ENCODE measurements at regions not wholly inside any gene's neighbourhood (a gene's known extent, or its start where the extent isn't known, plus 50 kb on each side); places are given as distances from the start of the nearest gene placed in this dataset.

DNA sequence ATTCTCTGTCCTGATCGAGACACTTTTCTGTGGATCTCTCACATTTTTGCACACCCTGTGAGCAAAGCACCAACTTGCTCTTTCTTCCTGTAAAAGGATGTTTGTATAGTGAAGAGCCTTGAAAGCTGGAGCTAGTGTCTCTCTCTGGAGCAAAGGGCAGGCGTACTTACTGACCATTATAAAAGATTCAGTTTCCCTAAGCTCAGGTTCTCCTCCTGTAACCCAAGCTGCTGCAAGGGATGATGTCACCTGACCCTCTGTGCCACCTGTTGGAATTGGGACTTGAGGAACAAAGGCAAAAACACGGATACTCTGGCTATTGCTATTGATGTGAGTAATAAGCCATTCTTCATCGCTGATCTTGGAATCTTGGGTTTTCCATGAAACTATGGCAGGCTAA lies 52.6 kb upstream of the NEMP2 start (continued):
- peak; percentile 94 for TF ChIP-seq SCRT2 (tag by site-specific recombination; IDR thresholded peaks at IDR 0.05)
- TF ChIP-seq SP7 (tag by site-specific recombination; IDR thresholded peaks at IDR 0.05) = no peak
- TF ChIP-seq ZNF366 (tag by site-specific recombination; conservative IDR thresholded peaks at IDR 0.05) = no peak
- TF ChIP-seq, protein P1, sequence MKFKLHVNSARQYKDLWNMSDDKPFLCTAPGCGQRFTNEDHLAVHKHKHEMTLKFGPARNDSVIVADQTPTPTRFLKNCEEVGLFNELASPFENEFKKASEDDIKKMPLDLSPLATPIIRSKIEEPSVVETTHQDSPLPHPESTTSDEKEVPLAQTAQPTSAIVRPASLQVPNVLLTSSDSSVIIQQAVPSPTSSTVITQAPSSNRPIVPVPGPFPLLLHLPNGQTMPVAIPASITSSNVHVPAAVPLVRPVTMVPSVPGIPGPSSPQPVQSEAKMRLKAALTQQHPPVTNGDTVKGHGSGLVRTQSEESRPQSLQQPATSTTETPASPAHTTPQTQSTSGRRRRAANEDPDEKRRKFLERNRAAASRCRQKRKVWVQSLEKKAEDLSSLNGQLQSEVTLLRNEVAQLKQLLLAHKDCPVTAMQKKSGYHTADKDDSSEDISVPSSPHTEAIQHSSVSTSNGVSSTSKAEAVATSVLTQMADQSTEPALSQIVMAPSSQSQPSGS (tag by site-specific recombination; IDR thresholded peaks at IDR 0.05; ENCODE audit: low read depth) = 0 out of 2 replicates have a peak, but pooled peaks have one; percentile 34
- TF ChIP-seq ZNF707 (tag by site-specific recombination; IDR thresholded peaks at IDR 0.05) = no peak
- no peak for TF ChIP-seq ZEB2 (tag by site-specific recombination; IDR thresholded peaks at IDR 0.05)
- TF ChIP-seq, protein P2, sequence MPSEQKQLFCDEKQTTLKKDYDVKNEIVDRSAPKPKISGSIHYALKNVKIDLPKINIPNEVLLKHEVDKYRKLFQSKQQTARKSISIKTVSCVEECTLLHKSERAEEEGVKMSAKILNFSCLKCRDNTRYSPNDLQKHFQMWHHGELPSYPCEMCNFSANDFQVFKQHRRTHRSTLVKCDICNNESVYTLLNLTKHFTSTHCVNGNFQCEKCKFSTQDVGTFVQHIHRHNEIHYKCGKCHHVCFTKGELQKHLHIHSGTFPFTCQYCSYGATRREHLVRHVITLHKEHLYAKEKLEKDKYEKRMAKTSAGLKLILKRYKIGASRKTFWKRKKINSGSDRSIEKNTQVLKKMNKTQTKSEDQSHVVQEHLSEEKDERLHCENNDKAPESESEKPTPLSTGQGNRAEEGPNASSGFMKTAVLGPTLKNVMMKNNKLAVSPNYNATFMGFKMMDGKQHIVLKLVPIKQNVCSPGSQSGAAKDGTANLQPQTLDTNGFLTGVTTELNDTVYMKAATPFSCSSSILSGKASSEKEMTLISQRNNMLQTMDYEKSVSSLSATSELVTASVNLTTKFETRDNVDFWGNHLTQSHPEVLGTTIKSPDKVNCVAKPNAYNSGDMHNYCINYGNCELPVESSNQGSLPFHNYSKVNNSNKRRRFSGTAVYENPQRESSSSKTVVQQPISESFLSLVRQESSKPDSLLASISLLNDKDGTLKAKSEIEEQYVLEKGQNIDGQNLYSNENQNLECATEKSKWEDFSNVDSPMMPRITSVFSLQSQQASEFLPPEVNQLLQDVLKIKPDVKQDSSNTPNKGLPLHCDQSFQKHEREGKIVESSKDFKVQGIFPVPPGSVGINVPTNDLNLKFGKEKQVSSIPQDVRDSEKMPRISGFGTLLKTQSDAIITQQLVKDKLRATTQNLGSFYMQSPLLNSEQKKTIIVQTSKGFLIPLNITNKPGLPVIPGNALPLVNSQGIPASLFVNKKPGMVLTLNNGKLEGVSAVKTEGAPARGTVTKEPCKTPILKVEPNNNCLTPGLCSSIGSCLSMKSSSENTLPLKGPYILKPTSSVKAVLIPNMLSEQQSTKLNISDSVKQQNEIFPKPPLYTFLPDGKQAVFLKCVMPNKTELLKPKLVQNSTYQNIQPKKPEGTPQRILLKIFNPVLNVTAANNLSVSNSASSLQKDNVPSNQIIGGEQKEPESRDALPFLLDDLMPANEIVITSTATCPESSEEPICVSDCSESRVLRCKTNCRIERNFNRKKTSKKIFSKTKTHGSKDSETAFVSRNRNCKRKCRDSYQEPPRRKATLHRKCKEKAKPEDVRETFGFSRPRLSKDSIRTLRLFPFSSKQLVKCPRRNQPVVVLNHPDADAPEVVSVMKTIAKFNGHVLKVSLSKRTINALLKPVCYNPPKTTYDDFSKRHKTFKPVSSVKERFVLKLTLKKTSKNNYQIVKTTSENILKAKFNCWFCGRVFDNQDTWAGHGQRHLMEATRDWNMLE (tag by site-specific recombination; conservative IDR thresholded peaks at IDR 0.05; ENCODE audit: low read depth) = no peak

DNA sequence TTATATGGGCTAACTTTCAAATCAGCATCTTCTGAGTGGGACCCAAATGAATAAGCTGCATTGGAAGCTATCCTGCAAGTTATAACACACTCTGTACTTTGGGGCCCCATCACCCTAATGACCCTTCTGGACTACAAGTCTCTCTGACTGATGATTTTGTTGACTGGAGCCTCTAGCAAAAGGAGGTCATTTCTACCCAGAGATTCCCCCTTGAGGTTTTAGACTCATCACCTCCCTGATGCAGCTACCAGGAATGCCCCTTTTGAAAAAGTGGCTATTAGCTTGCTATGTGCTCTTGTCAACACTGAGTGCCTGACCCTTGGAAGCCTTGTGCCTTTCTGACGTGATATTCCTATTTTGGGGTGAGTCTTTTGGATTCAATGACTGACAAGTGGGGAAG lies 54.5 kb upstream of the NEMP2 start:
- Histone ChIP-seq H3K27ac (ENCODE audit: extremely low read depth, low read depth, low read length) (no peak overlapping the region), H3K36me3 (ENCODE audit: control insufficient read depth in 2 of 2, insufficient read depth in 1 of 2, low read length in 2 of 2) (no peaks in the 10 kb centered on the region), H3K9me3 (ENCODE audit: control insufficient read depth, insufficient read depth, low read depth, low read length) (no peaks in the 10 kb centered on the region), H3K4me3 (ENCODE audit: low read depth, low read length) (no peak overlapping the region), H3K4me1 (ENCODE audit: control insufficient read depth, insufficient read depth, low read length) (no peaks in the 10 kb centered on the region; the same call in 1 of the 2 replicates)
- ChIA-PET CTCF (no interaction called here), POLR2A (no interaction called here)
- no peak for TF ChIP-seq ZNF214 (tag by site-specific recombination; IDR thresholded peaks at IDR 0.05; ENCODE audit: borderline replicate concordance)
- TF ChIP-seq ZNF571 (tag by site-specific recombination; IDR thresholded peaks at IDR 0.05) = no peak
- TF ChIP-seq ZNF654 (tag by site-specific recombination; IDR thresholded peaks at IDR 0.05; ENCODE audit: low read depth) = no peak
- no peak for TF ChIP-seq ZNF157 (tag by site-specific recombination; IDR thresholded peaks at IDR 0.05)
- no peak for TF ChIP-seq SETDB1 (IDR thresholded peaks at IDR 0.05; ENCODE audit: insufficient read length, low read length)
- TF ChIP-seq SCRT1 (tag by site-specific recombination; IDR thresholded peaks at IDR 0.05; ENCODE audit: borderline replicate concordance) = no peak
- TF ChIP-seq, protein P3, sequence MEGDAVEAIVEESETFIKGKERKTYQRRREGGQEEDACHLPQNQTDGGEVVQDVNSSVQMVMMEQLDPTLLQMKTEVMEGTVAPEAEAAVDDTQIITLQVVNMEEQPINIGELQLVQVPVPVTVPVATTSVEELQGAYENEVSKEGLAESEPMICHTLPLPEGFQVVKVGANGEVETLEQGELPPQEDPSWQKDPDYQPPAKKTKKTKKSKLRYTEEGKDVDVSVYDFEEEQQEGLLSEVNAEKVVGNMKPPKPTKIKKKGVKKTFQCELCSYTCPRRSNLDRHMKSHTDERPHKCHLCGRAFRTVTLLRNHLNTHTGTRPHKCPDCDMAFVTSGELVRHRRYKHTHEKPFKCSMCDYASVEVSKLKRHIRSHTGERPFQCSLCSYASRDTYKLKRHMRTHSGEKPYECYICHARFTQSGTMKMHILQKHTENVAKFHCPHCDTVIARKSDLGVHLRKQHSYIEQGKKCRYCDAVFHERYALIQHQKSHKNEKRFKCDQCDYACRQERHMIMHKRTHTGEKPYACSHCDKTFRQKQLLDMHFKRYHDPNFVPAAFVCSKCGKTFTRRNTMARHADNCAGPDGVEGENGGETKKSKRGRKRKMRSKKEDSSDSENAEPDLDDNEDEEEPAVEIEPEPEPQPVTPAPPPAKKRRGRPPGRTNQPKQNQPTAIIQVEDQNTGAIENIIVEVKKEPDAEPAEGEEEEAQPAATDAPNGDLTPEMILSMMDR (tag by site-specific recombination; IDR thresholded peaks at IDR 0.05) = no peak
- no peak for TF ChIP-seq ZFP41 (tag by site-specific recombination; IDR thresholded peaks at IDR 0.05; ENCODE audit: borderline replicate concordance)
- no peak for TF ChIP-seq ZNF560 (tag by site-specific recombination; IDR thresholded peaks at IDR 0.05; ENCODE audit: borderline replicate concordance)
- no peak for TF ChIP-seq ZNF544 (tag by site-specific recombination; IDR thresholded peaks at IDR 0.05)
- no peak for TF ChIP-seq ZXDB (tag by site-specific recombination; IDR thresholded peaks at IDR 0.05)
- no peak for TF ChIP-seq ZNF510 (tag by site-specific recombination; IDR thresholded peaks at IDR 0.05; ENCODE audit: insufficient replicate concordance)
- TF ChIP-seq ZNF175 (tag by site-specific recombination; IDR thresholded peaks at IDR 0.05) = no peak
- TF ChIP-seq ZNF394 (tag by site-specific recombination; IDR thresholded peaks at IDR 0.05; ENCODE audit: borderline replicate concordance) = no peak
- no peak for TF ChIP-seq ZNF366 (tag by site-specific recombination; conservative IDR thresholded peaks at IDR 0.05)
- TF ChIP-seq, protein P4, sequence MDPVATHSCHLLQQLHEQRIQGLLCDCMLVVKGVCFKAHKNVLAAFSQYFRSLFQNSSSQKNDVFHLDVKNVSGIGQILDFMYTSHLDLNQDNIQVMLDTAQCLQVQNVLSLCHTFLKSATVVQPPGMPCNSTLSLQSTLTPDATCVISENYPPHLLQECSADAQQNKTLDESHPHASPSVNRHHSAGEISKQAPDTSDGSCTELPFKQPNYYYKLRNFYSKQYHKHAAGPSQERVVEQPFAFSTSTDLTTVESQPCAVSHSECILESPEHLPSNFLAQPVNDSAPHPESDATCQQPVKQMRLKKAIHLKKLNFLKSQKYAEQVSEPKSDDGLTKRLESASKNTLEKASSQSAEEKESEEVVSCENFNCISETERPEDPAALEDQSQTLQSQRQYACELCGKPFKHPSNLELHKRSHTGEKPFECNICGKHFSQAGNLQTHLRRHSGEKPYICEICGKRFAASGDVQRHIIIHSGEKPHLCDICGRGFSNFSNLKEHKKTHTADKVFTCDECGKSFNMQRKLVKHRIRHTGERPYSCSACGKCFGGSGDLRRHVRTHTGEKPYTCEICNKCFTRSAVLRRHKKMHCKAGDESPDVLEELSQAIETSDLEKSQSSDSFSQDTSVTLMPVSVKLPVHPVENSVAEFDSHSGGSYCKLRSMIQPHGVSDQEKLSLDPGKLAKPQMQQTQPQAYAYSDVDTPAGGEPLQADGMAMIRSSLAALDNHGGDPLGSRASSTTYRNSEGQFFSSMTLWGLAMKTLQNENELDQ (tag by site-specific recombination; IDR thresholded peaks at IDR 0.05; ENCODE audit: low read depth) = no peak
- TF ChIP-seq ZNF530 (tag by site-specific recombination; IDR thresholded peaks at IDR 0.05; ENCODE audit: low read depth) = no peak

All from HEK293 (cell line).